Fibroblast of gingiva (primary cell): ENCODE measurements at regions not wholly inside any gene's neighbourhood (a gene's known extent, or its start where the extent isn't known, plus 50 kb on each side); places are given as distances from the start of the nearest gene placed in this dataset.

Source experiments
- DNase-seq: peaks from one replicate; pipeline ENCODE4 v3.0.0-alpha.2; 2011; ENCODE audit warnings: low read depth

DNA sequence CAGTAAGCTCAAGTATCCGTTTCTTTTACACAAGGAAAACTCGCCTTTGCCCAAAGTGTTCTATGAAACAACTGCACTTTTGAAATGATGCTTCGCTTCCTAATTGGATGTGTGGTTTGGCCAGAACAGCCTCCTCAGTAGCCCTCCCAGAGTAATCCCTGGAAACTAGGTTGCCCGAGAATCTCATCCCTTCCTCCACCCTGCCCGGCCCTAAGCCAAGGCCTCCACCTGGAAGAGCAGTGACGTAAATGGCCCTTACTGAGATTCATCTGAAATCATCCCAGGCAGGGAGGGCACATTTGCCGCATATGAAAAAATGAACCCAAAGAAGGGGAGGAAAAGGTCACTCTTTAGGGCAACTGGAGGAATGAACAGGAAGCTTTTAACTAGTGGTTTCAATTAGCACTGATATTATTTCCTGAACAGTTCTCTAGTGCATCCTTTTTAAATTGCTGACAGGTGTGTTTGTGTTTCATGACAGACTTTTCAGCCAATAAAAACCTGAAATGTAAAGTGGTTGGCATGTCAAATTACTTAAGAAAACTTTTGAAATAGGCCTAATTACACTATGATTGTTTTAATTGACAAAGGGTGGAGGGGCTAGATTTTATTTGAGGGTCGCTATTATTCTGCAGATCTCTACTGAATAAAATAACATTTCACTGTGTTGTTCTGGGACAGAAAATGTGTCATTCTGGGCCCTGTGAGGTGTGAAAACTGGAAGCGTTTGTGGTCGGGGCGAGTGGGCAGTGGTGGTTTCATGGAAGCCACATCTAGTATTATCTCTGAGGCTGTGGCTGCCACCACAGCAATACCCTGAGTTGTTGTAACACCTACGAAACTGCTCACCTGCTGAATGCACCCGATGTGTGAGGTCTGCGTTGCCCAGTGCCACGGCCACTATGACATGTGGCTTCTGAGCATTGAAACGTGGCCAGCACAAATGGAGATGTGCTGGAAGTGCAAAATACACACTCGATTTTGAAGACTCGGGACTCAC is 112.1 kb downstream of the ZIC5 start:
- DNase-seq: no peak

DNA sequence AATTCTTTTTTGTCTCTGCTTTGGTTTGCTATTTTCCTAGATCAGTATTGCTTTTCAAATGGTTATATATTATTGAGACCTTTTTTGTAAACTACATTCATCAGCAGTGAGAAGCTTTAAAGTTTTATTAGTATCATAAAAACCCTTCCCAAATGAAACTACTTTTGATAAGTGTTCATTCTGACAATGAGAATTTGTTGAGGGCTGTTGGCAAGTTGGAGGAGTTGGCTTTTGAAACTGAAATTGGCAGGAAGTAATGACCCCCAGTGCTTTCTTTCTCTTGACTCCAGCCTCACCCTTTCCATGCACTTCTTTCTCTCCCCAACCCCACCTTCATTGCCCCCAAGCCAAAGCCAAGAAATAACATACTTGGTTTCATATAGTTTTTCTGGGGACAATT is 113.8 kb downstream of the ZIC5 start:
- no peak for DNase-seq

DNA sequence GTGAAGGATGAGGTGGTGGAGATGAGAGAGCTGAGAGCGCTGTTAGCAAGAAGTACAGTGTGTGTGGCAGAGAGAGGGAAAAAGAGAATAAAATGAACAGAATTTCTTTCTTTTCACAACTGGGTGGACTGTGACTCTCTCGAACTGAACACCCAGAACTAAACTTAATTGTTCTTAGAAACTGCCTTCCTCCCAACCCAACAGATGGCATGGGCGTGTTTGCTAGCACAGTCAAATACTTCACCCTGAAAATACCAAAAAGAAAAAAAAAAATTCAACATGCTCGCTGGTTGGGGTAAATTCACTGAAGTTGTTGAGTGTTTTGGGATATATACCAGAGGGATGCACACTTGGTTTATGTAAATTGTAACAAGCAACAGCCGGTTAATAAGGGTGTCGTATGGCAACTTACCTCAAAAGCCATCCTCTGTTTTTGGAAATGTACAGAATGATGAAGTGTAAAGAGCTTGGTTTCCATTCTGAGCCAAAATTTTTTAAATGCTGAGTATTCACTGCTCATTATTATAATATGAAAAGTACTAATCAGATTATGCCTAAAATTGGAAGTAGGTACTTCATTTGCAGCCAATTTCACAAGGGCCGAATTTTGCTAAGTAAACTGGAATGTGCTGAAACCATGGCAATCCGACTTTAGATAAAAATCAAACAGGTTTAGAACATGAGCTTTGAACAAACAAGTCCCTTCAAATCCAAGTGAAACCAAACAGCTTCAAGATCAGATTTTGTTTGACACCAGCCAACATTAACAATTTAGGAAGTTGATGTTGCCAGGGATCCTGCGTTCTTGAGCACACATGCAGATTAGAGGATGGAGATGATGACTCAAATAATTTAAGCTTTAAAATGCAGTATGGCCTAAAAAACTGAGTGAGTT is 115.8 kb downstream of the ZIC5 start:
- DNase-seq: no peak

DNA sequence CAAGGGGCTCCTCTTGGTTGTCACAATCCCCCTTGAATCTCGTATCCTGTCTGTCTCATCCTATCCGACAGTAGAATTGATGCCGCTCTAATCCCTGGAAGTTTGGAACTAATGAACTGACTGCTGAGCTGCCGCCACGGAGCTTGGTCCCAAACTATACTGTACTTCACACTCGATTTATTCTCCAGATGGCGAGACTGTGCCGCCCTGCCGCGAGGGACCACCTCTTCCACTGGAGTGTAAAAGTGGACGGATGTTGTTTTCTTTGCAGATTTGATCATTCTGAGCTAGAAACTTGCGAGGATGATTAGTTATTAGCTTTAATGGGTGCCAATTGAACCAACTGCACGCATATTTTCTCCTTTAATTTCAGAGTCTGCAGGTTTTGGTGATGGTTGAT is 117.2 kb downstream of the ZIC5 start:
- no peak for DNase-seq

- DNase-seq: no peak
These were observed 124.2 kb downstream of the ZIC5 start for GRCh38 chr13:99847318-99847750.

DNA sequence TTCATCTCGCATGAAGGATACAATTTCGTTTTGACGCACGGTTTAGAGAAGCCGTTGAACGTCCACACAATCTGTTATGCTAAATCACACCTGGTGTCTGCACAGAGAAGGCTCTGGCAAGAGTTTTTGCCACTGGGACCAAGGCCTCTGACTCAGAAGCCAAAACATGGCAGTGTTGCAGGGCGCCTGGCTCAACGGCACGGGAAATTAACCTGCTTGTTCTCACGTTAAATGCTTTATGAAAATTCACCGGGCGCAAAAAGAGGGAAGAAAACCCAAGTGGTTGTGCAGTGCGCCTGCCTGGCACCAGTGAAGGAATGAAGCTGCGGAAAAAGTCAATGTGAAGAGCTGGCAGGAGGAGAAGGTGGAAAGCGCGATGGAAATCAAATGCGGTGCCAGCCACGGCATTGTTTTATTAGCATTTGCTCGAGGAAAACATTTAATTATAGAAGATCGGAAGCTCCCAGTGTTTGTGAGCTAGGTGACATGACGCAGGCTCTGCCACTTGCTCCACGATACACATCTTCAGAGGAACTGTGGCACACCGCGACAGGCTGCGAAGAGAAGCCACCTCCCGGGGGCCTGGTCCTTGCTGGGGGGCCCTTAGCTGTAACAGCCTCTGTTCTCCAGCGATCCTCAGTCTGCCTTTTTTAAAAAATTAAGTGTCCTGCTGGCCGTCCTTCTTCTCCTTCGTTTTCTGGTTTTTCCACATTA is 126.2 kb downstream of the ZIC5 start:
- no peak for DNase-seq

GRCh38 chr13:99844421-99844820 is 127.1 kb downstream of the ZIC5 start:
- DNase-seq: no peak

DNA sequence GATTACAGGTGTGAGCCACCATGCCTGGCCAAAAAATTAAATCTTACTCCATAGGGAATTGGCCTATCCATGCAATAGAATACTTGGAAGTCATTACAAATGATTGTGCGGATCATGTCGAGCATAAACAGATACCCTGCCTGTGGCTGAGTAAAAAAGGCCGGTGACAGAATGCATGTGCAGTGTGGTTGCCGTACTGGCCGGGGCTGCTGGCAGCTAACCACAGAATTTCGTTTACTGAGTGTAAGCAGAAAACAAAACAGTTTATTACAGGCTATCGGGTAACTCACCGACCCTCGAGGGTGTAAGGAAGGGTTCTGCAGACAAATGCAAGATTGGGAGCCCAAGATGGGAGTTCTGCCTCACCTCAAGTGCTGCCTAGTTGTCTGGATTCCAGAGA is 127.7 kb downstream of the ZIC5 start:
- DNase-seq: no peak

DNA sequence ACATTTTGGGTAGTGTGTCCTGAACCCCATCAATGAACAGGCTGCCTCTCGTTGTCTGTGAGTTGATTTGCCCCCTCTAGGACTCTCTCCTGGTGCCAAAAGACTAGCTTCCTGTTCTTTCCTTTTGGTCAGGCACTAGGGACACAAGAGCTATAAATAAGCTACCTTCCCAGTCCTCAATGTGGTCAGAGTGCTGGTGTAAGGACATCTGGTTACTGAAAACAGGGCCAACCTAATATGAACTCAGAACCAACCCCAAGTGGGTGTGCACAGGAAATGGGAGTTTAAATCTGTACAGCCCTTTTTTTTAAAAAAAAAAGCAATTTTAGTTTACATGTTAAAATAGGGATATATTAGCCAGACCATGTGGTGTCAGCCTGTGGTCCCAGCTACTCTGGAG is 129.2 kb downstream of the ZIC5 start:
- no peak for DNase-seq

GRCh38 chr13:99836291-99836690 is 135.3 kb downstream of the ZIC5 start:
- DNase-seq: no peak

- no peak for DNase-seq
These were observed 136.1 kb downstream of the ZIC5 start for GRCh38 chr13:99835442-99835841.

GRCh38 chr13:99834246-99834645 is 137.3 kb downstream of the ZIC5 start:
- DNase-seq: no peak

- DNase-seq: no peak
These were observed 139.2 kb downstream of the ZIC5 start for GRCh38 chr13:99832347-99832746.

DNA sequence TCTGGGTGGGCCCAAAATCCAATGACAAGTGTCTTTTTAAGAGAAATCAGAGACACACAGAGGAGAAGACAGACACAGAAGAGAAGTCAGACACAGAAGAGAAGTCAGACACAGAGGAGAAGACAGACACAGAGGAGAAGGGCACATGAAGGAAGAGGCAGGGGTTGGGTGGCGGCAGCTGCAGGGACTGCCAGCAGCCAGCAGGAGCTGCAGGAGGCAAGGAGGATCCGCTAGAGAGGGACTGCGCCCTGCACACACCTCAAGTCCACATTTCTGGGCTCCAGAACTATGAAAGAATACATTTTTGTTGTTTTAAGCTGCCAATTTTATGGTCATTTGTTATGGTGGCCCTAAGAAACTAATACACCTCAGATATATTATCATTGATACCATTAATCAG is 140.6 kb downstream of the ZIC5 start:
- no peak for DNase-seq

DNA sequence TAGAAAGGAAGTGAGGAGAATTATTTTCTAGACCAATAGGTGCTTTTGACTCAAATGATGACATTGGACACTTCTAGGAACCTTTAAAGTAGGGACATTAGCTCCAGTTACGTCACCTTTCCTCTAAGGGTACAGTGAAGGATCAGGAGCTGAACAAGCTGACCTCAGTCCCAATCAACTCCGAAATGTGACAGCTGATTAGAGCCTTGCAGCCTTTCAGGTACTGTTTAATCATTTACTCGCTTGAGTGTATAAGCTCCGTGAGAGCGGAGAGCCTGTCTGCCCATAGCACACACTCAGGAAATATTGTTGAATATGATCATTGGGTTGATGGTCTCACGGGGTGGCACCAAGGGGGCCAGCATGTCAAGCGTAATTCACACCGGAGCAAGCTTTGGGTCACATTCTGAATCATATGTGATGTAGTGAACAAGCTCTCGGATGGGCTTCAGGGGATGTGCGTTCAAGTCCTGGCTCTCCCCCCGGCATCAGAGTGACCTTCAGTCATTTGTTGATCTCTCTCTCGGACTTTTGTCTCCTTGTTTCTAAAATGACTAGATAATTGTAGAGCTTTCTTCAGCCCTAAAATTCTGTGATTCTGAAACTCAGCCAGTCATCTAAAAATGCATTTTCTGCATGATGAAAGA is 141.9 kb downstream of the ZIC5 start:
- no peak for DNase-seq

DNA sequence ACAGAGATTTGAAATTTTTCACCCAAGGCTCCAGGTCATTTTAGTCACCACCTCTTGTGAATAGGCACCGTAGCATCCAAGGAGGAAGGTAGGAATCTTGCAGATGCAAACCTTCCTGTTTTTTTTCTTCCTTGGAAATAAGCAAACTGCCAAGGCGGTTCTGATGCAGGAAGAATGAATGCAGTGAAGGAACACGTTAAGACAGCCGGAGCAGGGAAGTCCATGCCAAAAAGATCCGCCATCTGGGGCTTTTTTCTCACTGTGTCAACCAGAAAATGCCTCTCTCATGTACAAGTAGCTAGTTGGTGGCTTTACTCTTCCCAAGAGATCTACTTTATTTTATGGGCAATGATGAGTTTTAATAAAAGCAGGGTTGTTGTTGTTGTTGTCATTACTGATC is 142.4 kb downstream of the ZIC5 start:
- DNase-seq: no peak

DNA sequence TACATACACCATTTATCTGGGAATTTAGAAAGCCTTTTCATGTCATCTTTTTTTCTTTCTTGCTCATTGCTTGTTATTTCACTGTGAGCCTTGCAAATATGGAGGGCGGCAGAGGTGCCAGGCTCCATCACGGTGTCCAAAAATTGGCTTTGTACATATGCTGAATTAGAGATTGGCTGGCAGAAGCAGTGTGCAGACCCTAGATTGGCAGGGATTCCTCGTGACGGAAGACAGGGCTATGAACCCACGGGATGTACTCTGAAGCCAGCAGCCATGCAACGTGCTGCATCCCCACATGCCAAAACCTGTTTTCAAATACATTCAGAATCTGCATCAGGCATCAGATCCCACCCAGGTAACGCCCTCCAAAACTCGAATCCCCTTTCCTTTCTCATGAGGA is 142.8 kb downstream of the ZIC5 start:
- DNase-seq: no peak

GRCh38 chr13:99828123-99828522 is 143.4 kb downstream of the ZIC5 start:
- no peak for DNase-seq

DNA sequence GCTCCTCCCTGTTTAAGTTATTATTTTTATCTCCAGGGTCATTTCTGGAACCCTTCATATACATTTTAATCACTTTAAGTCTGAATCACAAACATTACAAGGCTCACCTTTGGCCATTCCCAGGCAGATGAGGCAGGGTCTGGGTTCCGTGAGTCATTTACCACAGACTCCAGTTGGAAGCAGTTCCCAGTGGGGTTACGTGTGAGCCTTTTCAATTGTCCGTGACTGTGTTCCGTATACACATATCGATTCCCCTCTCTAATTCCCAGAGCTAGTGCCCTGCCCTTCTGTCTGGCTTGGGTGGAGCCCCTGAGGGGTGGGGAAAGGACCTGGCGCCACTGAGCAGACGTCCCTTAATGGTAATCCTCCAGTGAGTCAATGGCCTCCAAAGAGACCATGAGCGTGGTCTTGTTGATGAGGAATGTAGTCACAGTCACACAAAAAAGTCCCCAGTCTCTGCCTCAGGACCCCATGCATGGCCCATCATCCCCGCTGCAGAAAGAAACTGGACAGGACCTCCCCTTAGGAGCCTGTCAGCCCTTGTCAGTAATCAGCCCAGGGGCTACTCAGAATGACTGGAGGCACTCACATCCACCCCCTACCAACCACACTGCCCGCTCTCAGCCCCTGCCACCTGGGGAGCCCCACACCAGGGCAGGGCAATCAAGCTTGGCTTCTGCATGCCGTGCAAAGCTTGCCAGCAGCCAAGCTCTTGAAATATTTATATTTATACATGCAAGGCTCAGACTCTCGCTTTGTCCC is 144.4 kb downstream of the ZIC5 start:
- no peak for DNase-seq

DNA sequence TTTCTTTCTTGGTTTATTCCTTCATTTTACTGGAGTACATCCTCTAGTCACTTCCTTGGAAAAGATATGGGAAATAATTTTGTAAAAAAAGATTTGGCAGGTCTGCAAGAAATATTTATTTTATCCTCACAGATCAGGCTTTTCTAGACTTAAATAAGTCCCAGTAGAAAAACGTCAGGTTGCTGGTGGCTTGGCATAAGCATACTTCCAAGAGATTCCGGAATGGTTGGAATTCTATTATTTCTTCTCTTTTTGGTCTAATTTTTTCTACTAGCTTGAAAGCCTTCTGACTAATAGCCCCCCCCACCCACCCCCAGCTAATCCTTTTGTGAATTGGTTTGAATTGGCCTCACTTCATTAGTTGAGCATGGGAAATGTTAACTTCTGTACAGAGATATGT is 147.6 kb downstream of the ZIC5 start:
- DNase-seq: no peak

- no peak for DNase-seq
These were observed 148.7 kb downstream of the ZIC5 start for GRCh38 chr13:99822820-99823219.
